Right renal cortex interstitium (tissue), 3 donors: ENCODE measurements at regions not wholly inside any gene's neighbourhood (a gene's known extent, or its start where the extent isn't known, plus 50 kb on each side); places are given as distances from the start of the nearest gene placed in this dataset.

Source experiments
- DNase-seq, 3 donors: peaks; one replicate each; pipeline ENCODE4 v3.0.0-alpha.2; 2013; ENCODE audit warnings: low read depth in 3 of 3, low spot score in 2 of 3

DNA sequence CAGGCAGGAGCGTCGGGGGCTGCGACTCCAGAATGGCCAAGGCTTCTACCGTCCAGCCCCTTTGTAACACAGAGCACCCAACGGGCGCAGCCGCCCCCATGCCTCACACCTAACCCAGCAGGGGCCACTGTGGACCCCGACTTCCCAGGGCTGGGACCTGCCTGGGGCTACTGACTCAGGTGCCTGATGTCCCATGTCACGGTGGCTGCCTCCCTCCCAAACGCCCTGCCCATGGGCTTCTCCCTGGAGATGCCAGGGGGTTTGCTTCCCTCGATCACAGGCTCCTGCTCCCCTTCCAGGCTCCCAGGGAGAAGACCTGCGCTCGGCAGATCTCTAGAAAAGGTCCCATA is 84.0 kb downstream of the MYEOV start:
- no peak for DNase-seq

DNA sequence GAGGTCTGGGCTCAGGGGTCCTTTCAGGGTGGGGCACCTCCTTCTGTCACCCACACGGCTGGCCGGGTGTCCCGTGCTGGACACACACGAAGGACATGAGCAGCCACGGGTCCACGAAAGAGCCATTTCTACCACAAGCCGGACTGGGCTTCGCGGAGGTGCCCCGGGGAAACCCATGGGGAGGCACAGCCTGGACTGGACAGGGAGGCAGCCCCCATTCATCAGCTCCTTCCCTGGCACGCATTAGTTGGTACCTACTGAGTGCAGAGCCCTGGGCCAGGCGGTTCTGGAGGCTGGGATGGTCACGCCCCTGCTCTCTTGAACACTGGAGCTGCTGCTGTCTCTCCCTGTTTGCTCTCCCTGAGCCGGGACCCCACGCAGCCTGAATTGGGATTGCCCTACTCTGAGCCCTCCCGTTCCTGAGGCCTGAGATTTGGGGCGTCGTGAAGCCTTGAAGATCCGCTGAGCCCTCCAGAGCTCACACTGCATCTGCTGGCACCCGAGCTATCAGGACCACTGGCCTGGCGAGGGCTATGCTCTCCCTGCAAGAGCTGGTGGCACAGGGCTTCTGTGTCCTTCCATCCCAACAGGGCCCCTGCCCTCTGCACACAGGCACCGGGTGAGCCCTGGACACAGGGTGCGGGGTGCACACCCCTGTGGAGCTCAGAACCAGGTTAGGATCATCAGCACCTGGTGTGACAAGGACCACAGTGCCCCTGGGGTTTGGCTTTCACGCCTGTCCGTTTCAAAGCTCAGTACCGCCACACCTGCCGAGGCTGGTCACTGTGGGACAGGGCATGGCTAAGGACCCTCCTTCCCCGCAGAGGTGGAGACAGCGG is 84.6 kb downstream of the MYEOV start:
- DNase-seq = no peak

DNA sequence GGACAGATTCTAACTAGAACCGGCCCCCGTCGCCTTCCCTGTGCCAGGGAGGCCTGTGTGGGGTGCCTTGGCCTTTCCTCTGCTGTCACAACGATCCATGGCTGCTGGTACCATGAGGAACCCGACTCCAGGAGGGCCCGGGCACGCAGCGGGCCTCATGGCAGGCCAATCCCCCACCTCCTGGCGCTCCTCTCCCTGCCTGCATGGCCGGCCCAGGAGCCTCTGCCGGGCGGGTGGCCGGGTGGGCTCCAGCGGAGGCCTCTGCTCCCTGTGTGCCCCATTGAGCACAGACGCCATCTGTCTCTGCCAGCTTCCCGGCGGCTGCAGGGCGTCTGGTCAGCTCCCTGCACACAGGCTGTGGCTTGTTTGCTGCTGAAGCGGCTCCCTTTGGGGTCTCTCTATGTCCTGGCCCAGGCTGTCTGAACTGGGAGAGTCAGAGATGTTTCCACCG is 86.5 kb downstream of the MYEOV start:
- DNase-seq = no peak

DNA sequence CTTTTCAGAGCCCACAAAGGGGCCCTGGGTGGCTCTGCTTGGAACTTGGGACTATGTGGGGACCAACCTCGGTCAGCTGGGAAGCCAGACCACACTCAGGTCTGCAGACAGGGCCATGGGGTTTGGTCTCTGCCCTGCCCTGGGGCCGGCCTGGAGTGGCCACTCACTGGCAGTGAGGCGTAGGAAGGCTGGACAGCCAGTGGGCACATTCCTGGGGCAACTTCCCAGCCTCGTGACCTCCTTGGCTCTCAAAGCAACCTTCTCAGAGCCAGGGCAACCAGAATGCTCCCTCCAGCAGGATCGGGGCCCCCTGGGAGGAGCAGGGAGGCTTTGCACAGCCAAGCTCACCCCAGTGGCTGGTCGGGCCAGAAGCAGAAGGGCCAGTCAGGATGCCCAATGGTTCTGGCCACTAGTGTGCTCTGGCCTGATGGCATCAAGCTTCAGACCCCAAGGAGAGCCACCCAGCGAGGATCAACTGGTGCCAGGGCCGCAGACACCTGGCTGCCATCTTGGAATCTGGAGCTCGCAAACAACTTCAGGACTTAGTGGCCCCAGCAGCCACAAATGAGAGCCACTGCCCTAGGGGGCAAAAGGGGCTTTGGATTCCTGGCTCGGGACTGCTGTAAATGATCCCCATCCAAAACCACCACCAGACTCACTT is 87.1 kb downstream of the MYEOV start:
- no peak for DNase-seq

DNA sequence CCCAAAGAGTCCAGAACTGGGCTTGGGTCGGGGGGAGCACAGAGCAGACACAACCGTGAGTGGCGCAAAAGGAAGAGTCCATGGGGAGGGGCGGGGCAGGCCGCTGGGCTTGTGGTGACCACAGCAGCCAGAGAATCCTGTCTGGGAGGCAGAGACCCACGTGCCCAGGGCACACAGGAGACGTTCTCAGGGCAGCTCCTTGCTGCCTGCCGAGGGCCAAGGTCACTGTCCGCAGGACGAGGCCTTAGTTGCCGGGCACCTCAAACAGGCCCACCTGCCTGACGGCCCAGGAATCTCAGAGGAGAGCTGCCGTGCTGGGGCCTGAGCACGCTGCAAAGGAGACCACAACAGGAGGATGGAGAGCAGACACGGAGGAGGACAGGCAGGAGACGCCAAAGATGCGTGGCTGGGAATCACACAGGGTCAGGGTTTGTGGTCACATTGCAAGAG is 87.8 kb downstream of the MYEOV start:
- DNase-seq = no peak

DNA sequence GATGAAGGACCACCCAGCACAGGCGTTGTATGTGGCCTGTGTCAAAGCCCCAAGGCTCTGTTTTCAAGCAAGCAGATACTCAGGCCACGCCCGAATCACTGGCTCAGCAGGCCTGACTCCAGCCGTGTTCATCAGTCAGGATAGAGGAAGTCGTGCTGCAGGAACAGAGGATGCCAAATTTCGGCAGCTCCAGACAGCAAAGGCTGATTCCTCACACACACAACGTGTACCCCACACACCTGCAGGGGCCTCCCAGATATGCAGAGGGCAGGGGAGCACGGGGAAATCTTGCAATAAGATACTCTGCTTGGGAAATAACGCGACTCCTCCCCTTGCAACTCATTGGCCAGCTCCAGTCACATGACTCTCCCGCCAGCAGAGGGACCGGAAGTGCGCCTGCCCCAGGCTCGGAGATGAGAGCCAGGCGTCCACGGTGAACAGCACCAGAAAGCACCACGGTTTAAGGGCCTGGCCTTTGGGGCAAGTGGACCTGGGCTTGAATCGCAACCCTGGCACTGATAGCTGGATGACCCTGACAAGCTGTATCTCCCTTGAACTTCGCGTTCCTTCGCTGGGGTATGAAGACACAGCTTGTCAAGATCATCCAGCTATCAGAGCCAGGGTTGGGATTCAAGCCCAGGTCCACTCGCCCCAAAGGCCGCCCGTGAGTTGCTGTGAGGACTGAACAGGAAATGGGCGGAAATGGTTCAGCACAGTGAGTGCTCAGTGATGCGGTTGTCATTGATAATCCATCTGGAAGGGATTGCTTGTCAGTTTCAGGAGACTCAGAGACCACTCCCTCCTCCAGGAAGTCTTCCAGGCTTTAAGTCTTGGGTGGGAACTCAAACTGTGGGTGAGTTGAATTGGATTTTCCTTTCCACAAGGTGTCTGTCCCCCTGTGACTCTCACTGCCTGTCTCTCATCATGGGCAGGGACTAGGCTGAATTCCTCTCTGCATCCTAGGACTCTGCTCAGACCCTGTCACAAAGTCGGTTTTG is 88.5 kb downstream of the MYEOV start:
- no peak for DNase-seq

DNA sequence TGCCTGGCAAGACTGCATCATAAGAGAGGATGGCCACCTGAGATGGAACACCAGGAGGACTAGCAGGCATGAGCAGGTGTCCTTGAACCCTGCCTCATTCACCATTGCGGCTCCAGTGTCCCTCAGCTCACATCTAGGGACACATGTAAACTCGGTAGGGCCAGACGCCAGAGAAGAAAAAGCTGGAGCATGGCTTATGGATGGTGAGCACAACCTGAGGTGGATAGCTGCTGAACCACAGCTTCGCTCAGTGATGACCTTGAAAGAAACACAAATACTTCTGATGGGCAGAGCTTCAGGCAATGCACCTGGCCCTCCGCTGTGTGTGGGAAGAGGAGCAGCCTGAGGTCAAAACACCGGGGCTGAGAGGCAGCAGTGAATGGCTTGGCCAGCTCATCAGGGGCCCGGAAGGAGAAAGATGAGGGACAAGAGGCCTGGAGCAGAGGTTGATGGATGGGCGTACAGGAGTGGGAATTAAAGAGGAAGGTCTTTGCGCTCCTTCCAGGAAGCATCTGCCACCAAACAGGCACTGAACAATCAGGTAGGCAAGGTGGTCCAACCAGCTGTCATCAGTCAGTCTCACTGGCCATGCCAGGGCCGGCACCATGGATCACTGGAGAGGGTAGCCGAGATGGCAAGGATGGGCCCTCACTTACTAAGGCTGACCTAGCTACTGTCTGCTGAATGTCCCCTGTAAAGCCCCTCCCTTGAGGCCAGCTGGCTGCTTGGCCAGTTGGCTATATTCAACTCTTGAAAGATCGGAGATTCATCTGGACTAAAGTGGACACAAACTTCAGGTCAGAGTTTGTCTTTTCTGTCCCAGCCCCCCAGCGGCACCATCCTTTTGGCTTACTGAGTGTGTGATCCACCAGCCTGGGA is 89.7 kb downstream of the MYEOV start:
- no peak for DNase-seq

DNA sequence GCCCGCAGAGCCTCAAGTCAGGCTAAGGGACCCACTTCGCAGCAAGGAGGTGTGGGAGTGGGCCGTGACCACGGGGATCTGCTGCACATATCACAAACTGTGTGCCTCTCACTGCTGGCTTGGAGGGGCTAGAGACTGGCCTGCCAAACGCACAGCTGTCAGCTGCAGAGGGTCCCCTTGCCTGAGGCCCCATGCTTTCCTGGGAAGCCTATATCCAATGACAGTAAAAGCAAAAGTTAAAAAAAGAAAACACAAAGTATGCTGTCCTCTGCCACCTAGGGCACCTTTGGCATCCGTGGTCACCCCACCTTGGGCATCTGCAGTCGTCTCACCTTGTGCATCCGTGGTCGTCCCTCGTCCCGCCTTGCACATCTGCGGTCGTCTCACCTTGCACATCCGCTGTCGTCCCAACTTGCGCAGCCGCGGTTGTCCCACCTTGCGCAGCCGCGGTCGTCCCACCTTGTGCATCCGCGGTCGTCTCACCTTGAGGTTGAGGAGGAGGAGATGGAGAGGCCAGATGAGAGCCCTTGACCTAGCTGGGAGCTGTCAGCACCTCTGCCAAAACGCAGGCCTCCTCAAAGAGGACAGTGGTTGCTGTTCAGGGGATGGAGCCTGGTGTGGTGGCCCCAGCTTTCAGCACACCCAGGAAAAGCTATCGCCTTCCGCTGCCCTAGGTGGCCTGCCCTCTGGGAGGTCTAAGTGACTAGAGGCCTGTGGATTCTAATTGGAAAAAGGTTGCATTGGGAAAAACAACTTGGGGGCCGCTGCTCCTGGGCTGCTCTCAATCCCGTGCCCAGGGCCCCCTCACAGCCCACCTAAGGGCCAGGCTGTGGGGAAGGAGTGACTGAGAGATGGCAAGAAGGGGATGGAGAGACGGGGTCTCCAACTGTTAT is 90.5 kb downstream of the MYEOV start:
- DNase-seq = no peak

DNA sequence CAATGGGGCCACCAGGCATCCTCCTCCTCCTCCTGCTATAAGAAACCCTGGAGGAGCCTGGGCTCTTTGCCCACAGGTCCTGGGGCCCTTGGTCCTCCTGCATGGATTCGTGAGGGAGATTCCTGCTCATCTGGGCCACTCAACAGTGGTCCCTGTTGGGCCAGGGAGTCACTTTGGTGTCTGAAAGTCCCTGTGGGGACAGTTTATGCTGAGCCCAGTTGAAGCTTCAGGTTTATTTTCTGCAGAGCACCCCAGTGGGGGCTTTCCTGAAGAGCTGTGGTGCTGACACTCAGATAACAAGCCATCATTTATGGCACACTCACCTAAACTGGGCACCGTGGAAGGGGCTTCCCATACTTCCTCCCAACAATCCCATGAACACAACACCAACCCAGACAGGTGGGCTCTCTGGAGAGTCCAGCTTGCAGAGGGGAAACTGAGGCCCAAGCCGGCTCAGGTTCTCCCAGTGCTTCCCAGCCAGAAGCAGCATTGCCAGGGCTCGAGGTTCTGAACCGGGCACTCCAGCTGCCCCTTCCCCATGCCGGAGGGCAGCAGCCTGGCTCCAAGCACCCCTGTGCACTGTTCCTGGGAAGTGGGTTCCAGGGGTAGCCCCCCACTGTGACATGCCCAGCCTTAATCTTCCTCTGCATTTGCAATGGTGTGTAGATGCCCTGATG is 91.3 kb downstream of the MYEOV start:
- DNase-seq = no peak

DNA sequence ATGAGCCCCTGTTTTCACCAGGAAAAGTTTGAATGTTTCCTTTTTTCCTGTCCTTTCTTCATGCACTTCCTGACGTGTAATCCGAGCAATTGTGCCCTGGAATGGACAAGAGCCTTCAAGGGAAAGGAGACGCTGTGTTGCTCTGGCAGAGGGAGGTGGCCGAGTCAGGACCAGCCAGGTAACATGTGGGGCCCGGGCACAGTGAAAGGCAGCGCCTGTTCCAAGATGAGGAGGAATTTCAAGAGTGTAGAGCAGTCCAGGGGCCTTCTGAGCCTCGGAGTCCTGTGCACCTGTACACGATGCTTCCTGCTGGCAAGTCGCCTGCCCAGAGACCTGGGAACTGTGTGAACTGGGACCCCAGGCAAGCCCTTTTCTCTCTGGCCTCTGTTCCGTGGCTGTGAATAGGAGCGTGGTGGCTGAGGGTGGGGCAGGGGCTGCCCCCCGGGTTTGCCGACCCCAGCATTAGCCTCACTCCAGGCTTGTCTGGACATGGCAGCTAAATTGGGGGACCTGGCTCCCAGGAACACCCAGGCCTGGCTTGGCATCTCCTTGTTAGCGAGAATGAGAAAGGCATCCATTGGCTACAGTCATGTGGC is 92.0 kb downstream of the MYEOV start:
- DNase-seq = no peak

DNA sequence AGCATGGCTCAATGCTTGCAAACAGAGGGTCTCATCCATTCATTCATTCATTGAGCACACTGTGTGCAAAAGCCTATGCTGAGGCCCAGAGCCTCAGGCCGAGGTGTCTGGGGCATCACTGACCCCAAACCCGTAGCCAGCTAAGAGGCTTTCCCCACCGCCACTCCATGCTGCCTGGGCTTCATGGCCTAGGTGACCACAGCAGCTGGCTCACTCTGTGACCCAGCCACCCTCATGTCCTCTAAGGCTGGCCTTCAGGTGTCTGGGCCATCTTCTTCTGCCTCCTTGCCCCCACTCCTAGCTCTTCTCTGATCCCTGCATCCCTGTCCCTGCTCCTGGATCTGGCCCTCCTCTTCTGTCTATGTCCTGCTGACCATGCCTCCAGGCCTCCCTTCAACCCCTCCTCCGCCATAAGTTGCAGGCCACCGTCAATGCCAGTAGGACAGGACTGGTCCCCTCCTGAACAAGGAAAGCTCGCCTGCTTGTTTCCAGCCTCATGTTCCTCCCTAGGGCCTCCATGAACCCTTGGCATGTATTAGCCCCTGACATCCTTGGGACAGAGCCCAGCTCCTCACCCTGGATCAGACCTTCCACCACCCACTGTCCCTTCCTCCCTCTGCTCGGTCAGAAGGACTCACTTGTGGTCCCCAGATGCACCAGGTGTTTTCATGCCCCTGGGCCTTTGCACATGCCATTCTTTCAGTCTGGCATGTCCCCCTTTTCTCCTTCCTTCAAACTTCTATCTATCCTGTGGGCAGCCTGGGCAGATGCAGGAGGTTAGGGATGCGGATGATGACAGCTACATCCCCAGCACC is 92.8 kb downstream of the MYEOV start:
- DNase-seq = no peak

DNA sequence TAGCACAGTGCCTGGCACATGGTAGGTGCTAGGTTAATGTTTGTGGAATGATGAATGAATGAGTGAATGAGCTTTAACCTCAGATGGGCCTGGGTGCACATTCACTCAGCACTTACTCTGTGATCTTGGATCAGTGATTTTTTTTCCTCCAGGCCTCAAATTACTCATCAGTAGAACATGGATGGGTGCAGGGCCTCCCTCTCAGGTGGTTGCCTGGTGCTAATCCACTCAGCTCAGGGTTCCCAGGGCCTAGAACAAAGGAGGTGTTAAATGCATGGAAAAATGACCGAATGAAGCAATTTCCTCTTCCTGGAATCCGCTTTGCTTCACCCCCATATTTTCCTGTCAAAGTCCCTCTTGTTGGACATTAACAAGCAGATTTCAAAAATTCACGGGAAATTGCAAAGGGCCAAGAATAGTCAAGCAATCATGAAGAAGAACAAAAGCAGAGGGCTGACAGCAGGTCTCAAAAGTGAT is 93.5 kb downstream of the MYEOV start:
- DNase-seq = no peak

DNA sequence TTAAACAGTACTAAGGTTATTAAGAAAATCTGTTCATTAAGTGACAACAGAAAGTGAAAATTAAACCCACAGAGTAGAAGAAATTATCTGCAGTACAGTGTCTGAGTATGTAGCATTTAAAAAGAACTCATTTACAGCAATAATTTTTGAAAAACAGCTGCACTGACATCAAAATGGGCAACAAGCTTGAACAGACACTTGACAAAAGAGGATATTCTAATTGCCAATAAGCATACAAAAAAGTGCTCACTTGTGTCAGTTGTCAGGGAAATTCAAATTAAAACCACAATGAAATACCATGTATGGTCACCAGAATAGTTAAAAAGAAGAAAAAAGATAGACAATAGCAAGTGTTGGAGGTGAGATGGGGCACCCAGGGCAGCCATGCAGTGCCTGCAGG is 93.3 kb upstream of the LINC01488 start:
- DNase-seq = no peak

DNA sequence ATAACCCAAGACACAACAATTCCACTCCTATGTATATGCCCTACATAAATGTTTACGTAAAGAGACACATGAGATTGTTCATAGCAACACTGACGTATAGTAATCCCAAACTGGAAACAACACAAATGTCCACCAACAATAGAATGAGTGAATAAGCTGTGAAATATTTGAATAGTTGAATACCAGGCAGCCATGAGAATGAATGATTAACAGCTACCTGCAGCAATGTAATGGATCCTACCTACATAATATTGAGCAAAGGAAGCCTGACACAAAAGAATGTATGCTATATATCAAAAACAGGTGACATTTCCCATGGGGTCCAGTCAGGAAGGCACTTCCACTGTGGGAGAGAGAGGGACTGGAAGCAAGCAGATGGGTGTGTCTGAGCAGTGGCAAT is 92.8 kb upstream of the LINC01488 start:
- DNase-seq = no peak

DNA sequence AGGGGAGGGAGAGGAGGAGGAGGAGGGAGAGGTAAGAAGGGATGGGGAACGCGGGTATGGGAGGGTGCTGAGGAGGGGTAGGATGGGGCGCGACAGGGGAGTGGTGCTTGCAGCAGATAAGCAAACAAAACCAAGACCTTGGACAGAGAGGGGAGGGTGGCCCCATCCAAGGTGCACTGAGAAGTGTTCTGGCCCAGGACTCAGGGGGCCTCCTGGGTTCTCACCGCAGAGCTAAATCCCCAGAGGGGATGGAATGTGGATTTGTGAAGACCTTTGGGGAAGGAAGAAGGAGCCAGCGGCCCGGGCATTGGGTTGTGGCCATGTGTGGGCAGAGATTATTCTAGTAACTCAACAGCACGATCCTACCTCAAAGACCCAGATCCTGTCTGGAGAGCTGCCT is 90.9 kb upstream of the LINC01488 start:
- DNase-seq = no peak

DNA sequence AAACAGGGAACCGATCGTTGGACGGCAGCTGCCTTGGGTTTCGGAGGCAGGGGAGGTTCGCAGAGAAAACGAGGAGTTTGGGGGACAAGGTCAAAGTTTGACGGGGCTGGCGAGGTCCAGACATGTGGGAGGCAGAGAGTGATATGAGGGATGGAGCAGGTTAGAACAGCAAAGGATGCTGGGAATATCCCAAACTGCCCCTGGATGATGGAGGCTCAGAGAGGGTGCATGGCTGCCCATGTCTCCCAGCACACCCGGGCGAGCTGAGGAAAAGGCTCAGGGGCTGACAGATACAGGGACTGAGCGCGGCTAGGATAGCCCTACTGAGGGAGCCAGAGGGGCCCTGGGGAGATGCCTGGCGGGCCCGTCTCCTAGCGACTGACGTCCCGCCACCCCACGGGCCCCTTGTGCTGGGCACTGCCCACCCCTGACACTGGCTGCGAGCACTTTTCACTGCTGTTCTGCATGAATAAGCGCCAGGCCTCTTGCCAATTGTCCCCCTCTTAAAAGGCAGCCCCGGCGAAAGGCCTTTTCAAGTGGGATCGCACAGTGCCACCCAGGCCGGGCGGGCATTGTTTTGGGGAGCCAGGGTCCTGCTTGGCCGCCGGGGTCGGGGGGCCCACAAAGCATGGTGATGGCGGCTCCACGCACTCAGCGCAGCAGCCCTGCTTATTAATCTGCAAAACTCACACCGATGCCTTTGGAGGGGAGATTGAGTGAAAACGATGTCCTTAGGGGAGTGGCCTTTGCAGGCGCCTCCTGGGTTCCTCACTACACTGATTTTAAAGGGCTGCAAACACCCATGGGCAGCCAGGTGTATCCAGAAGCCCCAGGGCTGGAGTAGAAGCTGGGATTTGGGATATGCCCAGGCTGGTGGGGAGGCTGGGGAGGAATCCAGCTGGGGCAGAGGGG is 90.0 kb upstream of the LINC01488 start:
- DNase-seq = no peak
